GM18517 (cell line): ENCODE measurements at regions not wholly inside any gene's neighbourhood (a gene's known extent, or its start where the extent isn't known, plus 50 kb on each side); places are given as distances from the start of the nearest gene placed in this dataset.

Source experiments
- ATAC-seq: cut with Tn5 transposase; IDR thresholded peaks from one replicate; pipeline ENCODE4 v1.9.1; 2021; ENCODE audit warnings: mild to moderate bottlenecking, moderate library complexity; ENCODE audit not compliant: unreplicated experiment

- ATAC-seq: no peak
Observed at GRCh38 chr13:99617474-99618255, 116.4 kb downstream of the TM9SF2 start.

- ATAC-seq: no peak
Observed at GRCh38 chr13:99614465-99614885, 113.2 kb downstream of the TM9SF2 start.
